CD14-positive monocyte (primary cell): ENCODE measurements at regions not wholly inside any gene's neighbourhood (a gene's known extent, or its start where the extent isn't known, plus 50 kb on each side); places are given as distances from the start of the nearest gene placed in this dataset.

ENCODE experiments used
- DNase-seq, 3 donors: peaks; one replicate each; pipeline ENCODE4 v3.0.0-alpha.2; 2011 to 2022
- H2AFZ ChIP-seq: 2 replicates; pipeline ENCODE4 v1.6.0; 2012; ENCODE audit warnings: mild to moderate bottlenecking, low read depth, low read length, inconsistent platforms; ENCODE audit not compliant: insufficient read depth, poor library complexity, severe bottlenecking
- H3K27ac ChIP-seq, 2 donors: 1 replicate in 1 of 2; 2 replicates in 1 of 2; pipeline ENCODE4 v1.5.1; 2012 to 2013; ENCODE audit warnings: low read length in 2 of 2, control low read depth in 1 of 2, inconsistent platforms in 1 of 2, low read depth in 1 of 2, mild to moderate bottlenecking in 1 of 2
- H3K27me3 ChIP-seq, 2 donors: one replicate each; pipeline versions ENCODE4 v1.6.0 to v1.6.1; 2011 to 2013; ENCODE audit warnings: low read length in 2 of 2; ENCODE audit not compliant: control insufficient read depth in 2 of 2, insufficient read depth in 2 of 2
- H3K36me3 ChIP-seq, 2 donors: replicated peaks in 1 of 2; 1 replicate in 1 of 2; 2 replicates in 1 of 2; pipeline versions ENCODE4 v1.5.1 to v1.6.1; 2012 to 2013; ENCODE audit warnings: low read length in 2 of 2, control low read depth in 1 of 2, inconsistent platforms in 1 of 2, mild to moderate bottlenecking in 1 of 2; ENCODE audit not compliant: insufficient read depth in 2 of 2, control insufficient read depth in 1 of 2
- H3K4me1 ChIP-seq, 2 donors: 1 replicate in 1 of 2; 2 replicates in 1 of 2; pipeline versions ENCODE4 v1.5.1 to v1.6.1; 2012 to 2013; ENCODE audit warnings: low read length in 2 of 2, control low read depth in 1 of 2, inconsistent platforms in 1 of 2, mild to moderate bottlenecking in 1 of 2, moderate library complexity in 1 of 2; ENCODE audit not compliant: insufficient read depth in 2 of 2, control insufficient read depth in 1 of 2
- H3K4me2 ChIP-seq: replicated peaks from 2 replicates; pipeline ENCODE3; 2012; ENCODE audit warnings: low read length, moderate library complexity, mild to moderate bottlenecking; ENCODE audit not compliant: poor library complexity, severe bottlenecking; ENCODE audit errors: extremely low read depth
- H3K4me3 ChIP-seq, 3 experiments: fragments of 200-600 bp in 1 of 3; sonication (generic) in 1 of 3; replicated peaks in 1 of 3; 1 replicate in 2 of 3; 2 replicates in 1 of 3; pipeline ENCODE4 v1.5.1; 2011 to 2013; ENCODE audit warnings: low read length in 3 of 3, mild to moderate bottlenecking in 3 of 3, control low read depth in 2 of 3, low read depth in 2 of 3, inconsistent platforms in 1 of 3, moderate library complexity in 1 of 3
- H3K79me2 ChIP-seq: 2 replicates; pipeline ENCODE4 v1.6.0; 2012; ENCODE audit warnings: mild to moderate bottlenecking, control low read depth, inconsistent platforms, low read length, moderate library complexity; ENCODE audit not compliant: insufficient read depth
- H3K9ac ChIP-seq: 2 replicates; pipeline ENCODE4 v1.6.0; 2017; ENCODE audit warnings: low read length, mild to moderate bottlenecking; ENCODE audit not compliant: insufficient read depth, poor library complexity, severe bottlenecking
- H3K9me3 ChIP-seq, 2 donors: replicated peaks in 1 of 2; 1 replicate in 1 of 2; 2 replicates in 1 of 2; pipeline versions ENCODE4 v1.5.1 to v1.6.1; 2012 to 2013; ENCODE audit warnings: low read length in 2 of 2, control low read depth in 1 of 2; ENCODE audit not compliant: control insufficient read depth in 1 of 2, insufficient read depth in 1 of 2
- H4K20me1 ChIP-seq: 2 replicates; pipeline ENCODE4 v1.6.0; 2012; ENCODE audit warnings: mild to moderate bottlenecking, low read length, control low read depth, moderate library complexity; ENCODE audit not compliant: insufficient read depth
- H3K27ac Mint-ChIP-seq, 7 donors: one replicate each; pipeline ENCODE4 v1.8.0; 2020; ENCODE audit warnings: mild to moderate bottlenecking in 7 of 7, mixed read lengths in 7 of 7, moderate library complexity in 6 of 7, inconsistent platforms in 2 of 7
- H3K27me3 Mint-ChIP-seq, 3 donors: one replicate each; pipeline ENCODE4 v1.8.0; 2021 to 2022; ENCODE audit warnings: low read depth in 3 of 3, mild to moderate bottlenecking in 3 of 3, mixed read lengths in 3 of 3, moderate library complexity in 3 of 3, inconsistent platforms in 1 of 3
- H3K36me3 Mint-ChIP-seq, 2 donors: one replicate each; pipeline ENCODE4 v1.8.0; 2020; ENCODE audit warnings: mixed read lengths in 2 of 2, inconsistent platforms in 1 of 2, mild to moderate bottlenecking in 1 of 2
- H3K4me1 Mint-ChIP-seq: one replicate; pipeline ENCODE4 v1.8.0; 2020; ENCODE audit warnings: mild to moderate bottlenecking, mixed read lengths
- H3K4me3 Mint-ChIP-seq, 2 donors: one replicate each; pipeline ENCODE4 v1.8.0; 2020; ENCODE audit warnings: mild to moderate bottlenecking in 2 of 2, mixed read lengths in 2 of 2, moderate library complexity in 1 of 2
- H3K9me3 Mint-ChIP-seq, 7 donors: one replicate each; pipeline ENCODE4 v1.8.0; 2020 to 2022; ENCODE audit warnings: mixed read lengths in 7 of 7, mild to moderate bottlenecking in 6 of 7, moderate library complexity in 6 of 7, inconsistent platforms in 2 of 7
- WGBS: methylation state at CpG from one replicate; pipeline ENCODE4 v1.1.5; 2013; ENCODE audit warnings: missing lambda C conversion rate; ENCODE audit not compliant: insufficient coverage; 5-methylcytosine and 5-hydroxymethylcytosine counted together
- intact Hi-C, 2 donors: fragments of 100-400 bp; cut with micrococcal nuclease; formaldehyde crosslinking; loops; one replicate each; pipeline versions ENCODE4 v1.15.0 to v1.15.1; 2023
- TF ChIP-seq, protein P1 (sequence below): fragments of 200-600 bp; IDR thresholded peaks from one replicate; pipeline ENCODE4 v1.8.0; 2022; ENCODE audit warnings: antibody characterized with exemption, mild to moderate bottlenecking

DNA sequence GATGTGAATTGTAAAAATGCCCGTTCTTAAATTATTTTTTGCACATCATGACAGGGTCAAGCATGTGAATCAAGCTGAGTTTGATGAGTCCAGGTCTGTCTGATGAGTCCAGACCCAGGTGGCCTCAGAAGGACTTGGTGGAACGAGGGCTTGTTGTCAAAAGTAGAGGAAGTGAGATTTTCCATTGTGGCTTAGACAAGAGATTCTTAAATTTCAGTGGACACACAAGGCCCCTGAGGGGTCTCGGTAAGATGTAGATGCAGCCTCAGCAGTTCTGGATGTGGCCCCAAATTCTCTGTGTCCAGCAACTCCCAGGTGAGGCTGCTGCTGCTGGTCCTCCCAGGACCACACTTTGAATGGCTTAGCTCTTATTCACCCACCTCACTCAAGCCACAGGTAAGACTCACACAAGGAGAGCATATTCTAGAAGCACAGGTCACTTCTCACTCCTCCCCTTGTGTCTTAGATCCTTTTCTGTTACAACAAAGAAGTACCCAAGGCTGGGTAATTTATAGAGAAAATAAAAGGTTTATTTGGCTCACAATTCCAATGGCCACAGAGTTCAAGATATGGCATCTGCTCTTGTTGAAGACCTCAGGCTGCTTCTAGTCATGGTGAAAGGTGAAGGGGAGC lies 98.8 kb downstream of the GGTLC2 start:
- H3K4me1 Mint-ChIP-seq = peaks cover 9% of the 10 kb centered on the region
- Histone ChIP-seq H3K9ac (no peak overlapping the region), H3K9me3 (no peaks in the 10 kb centered on the region), H3K4me1 (no peaks in the 10 kb centered on the region), H3K36me3 (no peaks in the 10 kb centered on the region), H3K27ac (no peak overlapping the region), H3K4me2 (no peak overlapping the region), H3K4me3 (no peak overlapping the region), H3K79me2 (no peaks in the 10 kb centered on the region), H4K20me1 (no peaks in the 10 kb centered on the region), H2AFZ (no peak overlapping the region), H3K27me3 (peaks cover 0 to 4% of the 10 kb centered on the region in 2 donors)
- no peaks in the 10 kb centered on the region for H3K36me3 Mint-ChIP-seq
- H3K9me3 Mint-ChIP-seq = no peaks in the 10 kb centered on the region
- intact Hi-C loops = no loop called here
- 38% methylated on average over 1 of the region's 3 CpGs for WGBS
- peaks cover 8 to 17% (median 15%) of the 10 kb centered on the region in 3 donors for H3K27me3 Mint-ChIP-seq
- TF ChIP-seq, protein P1, sequence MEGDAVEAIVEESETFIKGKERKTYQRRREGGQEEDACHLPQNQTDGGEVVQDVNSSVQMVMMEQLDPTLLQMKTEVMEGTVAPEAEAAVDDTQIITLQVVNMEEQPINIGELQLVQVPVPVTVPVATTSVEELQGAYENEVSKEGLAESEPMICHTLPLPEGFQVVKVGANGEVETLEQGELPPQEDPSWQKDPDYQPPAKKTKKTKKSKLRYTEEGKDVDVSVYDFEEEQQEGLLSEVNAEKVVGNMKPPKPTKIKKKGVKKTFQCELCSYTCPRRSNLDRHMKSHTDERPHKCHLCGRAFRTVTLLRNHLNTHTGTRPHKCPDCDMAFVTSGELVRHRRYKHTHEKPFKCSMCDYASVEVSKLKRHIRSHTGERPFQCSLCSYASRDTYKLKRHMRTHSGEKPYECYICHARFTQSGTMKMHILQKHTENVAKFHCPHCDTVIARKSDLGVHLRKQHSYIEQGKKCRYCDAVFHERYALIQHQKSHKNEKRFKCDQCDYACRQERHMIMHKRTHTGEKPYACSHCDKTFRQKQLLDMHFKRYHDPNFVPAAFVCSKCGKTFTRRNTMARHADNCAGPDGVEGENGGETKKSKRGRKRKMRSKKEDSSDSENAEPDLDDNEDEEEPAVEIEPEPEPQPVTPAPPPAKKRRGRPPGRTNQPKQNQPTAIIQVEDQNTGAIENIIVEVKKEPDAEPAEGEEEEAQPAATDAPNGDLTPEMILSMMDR = no peak
- DNase-seq = no peak
- no peak overlapping the region for H3K27ac Mint-ChIP-seq
- H3K4me3 Mint-ChIP-seq = no peak overlapping the region

DNA sequence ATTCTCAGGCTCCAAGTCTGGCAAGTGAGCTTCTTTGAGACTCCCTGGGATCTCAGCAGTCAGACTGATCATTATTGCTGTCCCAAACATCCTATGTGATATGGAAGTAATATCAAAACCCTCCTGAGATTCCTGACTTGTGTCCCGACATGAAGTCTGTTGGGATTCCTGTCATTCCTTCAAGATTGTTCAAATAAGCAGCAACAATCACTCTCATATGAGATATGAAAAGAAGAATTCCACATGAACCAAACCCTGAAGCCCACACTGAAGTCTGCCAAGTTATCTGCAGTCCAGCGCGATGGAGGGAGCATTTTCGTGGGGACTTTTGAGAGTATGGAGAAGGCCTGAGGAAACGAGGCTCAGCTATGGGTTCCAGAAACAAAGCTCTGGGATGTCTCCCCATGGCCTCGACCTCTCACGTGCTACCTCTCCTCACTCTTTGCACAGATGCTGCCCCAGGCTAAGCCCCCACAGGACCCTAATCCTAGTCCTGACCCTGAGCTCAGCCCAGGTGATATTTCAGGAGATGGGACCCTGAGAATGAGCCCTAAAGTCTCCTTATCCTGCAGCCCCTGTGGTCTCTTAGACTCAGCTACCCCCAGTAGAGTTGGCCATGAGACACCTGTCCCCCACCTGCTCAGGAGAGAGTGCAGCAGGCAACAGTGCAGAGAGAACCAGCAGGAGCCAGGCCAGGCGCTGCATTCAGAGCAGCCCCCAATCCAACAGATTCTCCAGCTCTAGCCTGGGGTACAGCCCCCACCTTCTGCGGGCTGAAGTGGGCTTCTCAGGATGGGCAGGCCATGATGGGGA lies 100.2 kb downstream of the GGTLC2 start:
- no peak for DNase-seq
- no peak overlapping the region for H3K9ac ChIP-seq
- 86% methylated on average over 5 of the region's 9 CpGs for WGBS
- peaks cover 8 to 17% (median 14%) of the 10 kb centered on the region in 3 donors for H3K27me3 Mint-ChIP-seq
- intact Hi-C loops = loop anchor here in 1 of 2 donors (5.0 kb wide), 1 partner anchor 32 kb away; no protein-coding TSS in a partner anchor
- no peaks in the 10 kb centered on the region for H4K20me1 ChIP-seq
- H3K4me1 ChIP-seq = no peaks in the 10 kb centered on the region
- TF ChIP-seq, protein P1 = no peak
- no peak overlapping the region for H2AFZ ChIP-seq
- no peaks in the 10 kb centered on the region for H3K9me3 Mint-ChIP-seq
- no peak overlapping the region for H3K4me3 ChIP-seq
- peaks cover 9% of the 10 kb centered on the region for H3K4me1 Mint-ChIP-seq
- H3K4me3 Mint-ChIP-seq = no peak overlapping the region
- H3K27ac Mint-ChIP-seq = no peak overlapping the region
- H3K4me2 ChIP-seq = no peak overlapping the region
- H3K27ac ChIP-seq = no peak overlapping the region
- H3K36me3 Mint-ChIP-seq = no peaks in the 10 kb centered on the region
- H3K27me3 ChIP-seq = no peaks in the 10 kb centered on the region
- no peaks in the 10 kb centered on the region for H3K36me3 ChIP-seq
- H3K79me2 ChIP-seq = no peaks in the 10 kb centered on the region
- H3K9me3 ChIP-seq = no peaks in the 10 kb centered on the region
